Testis (tissue), 2 donors: ENCODE measurements at regions not wholly inside any gene's neighbourhood (a gene's known extent, or its start where the extent isn't known, plus 50 kb on each side); places are given as distances from the start of the nearest gene placed in this dataset.

ENCODE experiments used
- CTCF ChIP-seq, 3 experiments: fragments of 450-650 bp in 2 of 3; fragments of 200-600 bp in 1 of 3; sonication (generic) in 1 of 3; IDR thresholded peaks; one replicate each; pipeline ENCODE4 v1.5.1; 2016 to 2019; ENCODE audit warnings: antibody characterized with exemption in 3 of 3, mild to moderate bottlenecking in 2 of 3, moderate library complexity in 1 of 3
- POLR2A ChIP-seq: fragments of 450-650 bp; IDR thresholded peaks from one replicate; pipeline ENCODE4 v1.6.1; 2017; ENCODE audit warnings: antibody characterized with exemption, mild to moderate bottlenecking, moderate library complexity

- TF ChIP-seq CTCF (IDR thresholded peaks at IDR 0.05), result peak in 1 of 3 experiments; percentile 14
- TF ChIP-seq POLR2A, result no peak
These were observed 593.1 kb downstream of the PKHD1 start for GRCh38 chr6:51494342-51494741.
